ENCODE measurements at regions not wholly inside any gene's neighbourhood (a gene's known extent, or its start where the extent isn't known, plus 50 kb on each side); places are given as distances from the start of the nearest gene placed in this dataset.
"Not testable (repeated sequence)": the region's sequence is repeated elsewhere in the genome, so short reads cannot be mapped to it uniquely, and the experiment has no call there.

- DNase-seq (ENCODE audit: low read depth) = no peak
- no peak overlapping the region for H3K4me3 ChIP-seq (ENCODE audit: low read depth, low read length)
- TF ChIP-seq CTCF (IDR thresholded peaks at IDR 0.05; ENCODE audit: low read depth, low read length, missing control alignments) = no peak
Observed at GRCh38 chr11:7170431-7170830, 81.3 kb upstream of the SYT9 start.

GRCh38 chr11:7175007-7175406 is 76.7 kb upstream of the SYT9 start:
- no peak for TF ChIP-seq CTCF (IDR thresholded peaks at IDR 0.05; ENCODE audit: low read depth, low read length, missing control alignments)
- no peak overlapping the region for H3K4me3 ChIP-seq (ENCODE audit: low read depth, low read length)
- DNase-seq (ENCODE audit: low read depth) = no peak

GRCh38 chr11:7186190-7186589 is 65.5 kb upstream of the SYT9 start:
- no peak for DNase-seq (ENCODE audit: low read depth)
- no peak overlapping the region for H3K4me3 ChIP-seq (ENCODE audit: low read depth, low read length)
- TF ChIP-seq CTCF (IDR thresholded peaks at IDR 0.05; ENCODE audit: low read depth, low read length, missing control alignments) = no peak

GRCh38 chr11:7186676-7187075 is 65.0 kb upstream of the SYT9 start:
- TF ChIP-seq CTCF (IDR thresholded peaks at IDR 0.05; ENCODE audit: low read depth, low read length, missing control alignments) = no peak
- no peak for DNase-seq (ENCODE audit: low read depth)
- H3K4me3 ChIP-seq (ENCODE audit: low read depth, low read length) = no peak overlapping the region

GRCh38 chr11:7192785-7193184 is 58.9 kb upstream of the SYT9 start:
- not testable (repeated sequence) for H3K4me3 ChIP-seq (ENCODE audit: low read depth, low read length); DNase-seq (ENCODE audit: low read depth)

- DNase-seq (ENCODE audit: low read depth) = no peak
Observed at GRCh38 chr11:7196396-7197146, 55.1 kb upstream of the SYT9 start.

GRCh38 chr11:7197469-7197868 is 54.2 kb upstream of the SYT9 start:
- no peak overlapping the region for H3K4me3 ChIP-seq (ENCODE audit: low read depth, low read length)
- TF ChIP-seq CTCF (IDR thresholded peaks at IDR 0.05; ENCODE audit: low read depth, low read length, missing control alignments) = no peak
- no peak for DNase-seq (ENCODE audit: low read depth)

More at GRCh38 chr11:7196396-7197146, 55.1 kb upstream of the SYT9 start:
- no peak overlapping the region for H3K4me3 ChIP-seq (ENCODE audit: low read depth, low read length)
- TF ChIP-seq CTCF (IDR thresholded peaks at IDR 0.05; ENCODE audit: low read depth, low read length, missing control alignments) = no peak
